GM10266 (cell line): ENCODE measurements at regions not wholly inside any gene's neighbourhood (a gene's known extent, or its start where the extent isn't known, plus 50 kb on each side); places are given as distances from the start of the nearest gene placed in this dataset.
A peak's percentile ranks its signal among the peaks of the same experiment; 100 is the strongest.

ENCODE experiments used
- DNase-seq: peaks from one replicate; pipeline ENCODE4 v3.0.0; 2012; ENCODE audit errors: extremely low spot score
- TF ChIP-seq, protein P1 (sequence below): IDR thresholded peaks from 2 replicates; pipeline ENCODE4 v1.5.1; 2012; ENCODE audit warnings: mild to moderate bottlenecking, low read depth; ENCODE audit not compliant: control insufficient read depth, insufficient read depth; ENCODE audit errors: missing control alignments

DNA sequence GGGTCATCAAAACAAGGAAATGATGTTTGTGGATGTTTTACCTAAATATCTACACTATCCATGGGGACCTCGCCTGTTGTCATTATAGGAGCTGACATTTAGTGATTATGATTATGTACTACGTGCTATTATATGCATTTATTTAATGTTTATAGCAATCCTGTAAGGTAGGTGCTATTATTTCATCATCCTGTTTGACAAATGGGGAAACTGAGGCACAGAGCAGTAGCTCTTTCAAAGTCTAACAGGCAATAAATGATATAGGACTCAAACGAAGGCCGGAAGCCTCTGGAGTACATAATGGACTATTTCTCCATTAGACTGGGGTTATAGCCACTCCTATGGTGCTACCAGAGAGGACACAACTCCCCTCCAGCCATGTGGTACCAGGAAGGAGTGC is 60.6 kb upstream of the KDM7A start:
- DNase-seq, result no peak
- TF ChIP-seq, protein P1, sequence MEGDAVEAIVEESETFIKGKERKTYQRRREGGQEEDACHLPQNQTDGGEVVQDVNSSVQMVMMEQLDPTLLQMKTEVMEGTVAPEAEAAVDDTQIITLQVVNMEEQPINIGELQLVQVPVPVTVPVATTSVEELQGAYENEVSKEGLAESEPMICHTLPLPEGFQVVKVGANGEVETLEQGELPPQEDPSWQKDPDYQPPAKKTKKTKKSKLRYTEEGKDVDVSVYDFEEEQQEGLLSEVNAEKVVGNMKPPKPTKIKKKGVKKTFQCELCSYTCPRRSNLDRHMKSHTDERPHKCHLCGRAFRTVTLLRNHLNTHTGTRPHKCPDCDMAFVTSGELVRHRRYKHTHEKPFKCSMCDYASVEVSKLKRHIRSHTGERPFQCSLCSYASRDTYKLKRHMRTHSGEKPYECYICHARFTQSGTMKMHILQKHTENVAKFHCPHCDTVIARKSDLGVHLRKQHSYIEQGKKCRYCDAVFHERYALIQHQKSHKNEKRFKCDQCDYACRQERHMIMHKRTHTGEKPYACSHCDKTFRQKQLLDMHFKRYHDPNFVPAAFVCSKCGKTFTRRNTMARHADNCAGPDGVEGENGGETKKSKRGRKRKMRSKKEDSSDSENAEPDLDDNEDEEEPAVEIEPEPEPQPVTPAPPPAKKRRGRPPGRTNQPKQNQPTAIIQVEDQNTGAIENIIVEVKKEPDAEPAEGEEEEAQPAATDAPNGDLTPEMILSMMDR, result no peak

- TF ChIP-seq, protein P1, result no peak
- DNase-seq, result no peak
These were observed 59.8 kb upstream of the KDM7A start for GRCh38 chr7:140236626-140237025.

DNA sequence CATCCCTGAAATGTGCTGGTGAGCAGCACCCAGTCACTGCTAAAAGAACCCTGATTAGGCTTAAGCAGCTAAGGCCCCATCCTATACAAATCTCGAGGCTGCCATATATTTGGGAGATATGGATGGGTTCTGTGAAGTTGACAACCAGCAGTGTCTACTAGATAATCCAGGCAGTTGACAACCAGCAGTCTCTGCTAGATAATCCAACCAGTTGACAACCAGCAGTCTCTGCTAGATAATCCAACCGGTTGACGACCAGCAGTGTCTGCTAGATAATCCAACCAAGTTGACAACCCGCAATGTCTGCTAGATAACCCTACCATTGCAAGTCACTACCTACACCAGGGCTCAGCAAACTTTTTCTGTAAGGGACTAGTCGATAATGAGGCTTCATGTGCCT is 58.3 kb upstream of the KDM7A start:
- TF ChIP-seq, protein P1, result no peak
- DNase-seq, result no peak

- TF ChIP-seq, protein P1, result no peak
- DNase-seq, result no peak
These were observed 56.5 kb upstream of the KDM7A start for GRCh38 chr7:140232957-140233917.

DNA sequence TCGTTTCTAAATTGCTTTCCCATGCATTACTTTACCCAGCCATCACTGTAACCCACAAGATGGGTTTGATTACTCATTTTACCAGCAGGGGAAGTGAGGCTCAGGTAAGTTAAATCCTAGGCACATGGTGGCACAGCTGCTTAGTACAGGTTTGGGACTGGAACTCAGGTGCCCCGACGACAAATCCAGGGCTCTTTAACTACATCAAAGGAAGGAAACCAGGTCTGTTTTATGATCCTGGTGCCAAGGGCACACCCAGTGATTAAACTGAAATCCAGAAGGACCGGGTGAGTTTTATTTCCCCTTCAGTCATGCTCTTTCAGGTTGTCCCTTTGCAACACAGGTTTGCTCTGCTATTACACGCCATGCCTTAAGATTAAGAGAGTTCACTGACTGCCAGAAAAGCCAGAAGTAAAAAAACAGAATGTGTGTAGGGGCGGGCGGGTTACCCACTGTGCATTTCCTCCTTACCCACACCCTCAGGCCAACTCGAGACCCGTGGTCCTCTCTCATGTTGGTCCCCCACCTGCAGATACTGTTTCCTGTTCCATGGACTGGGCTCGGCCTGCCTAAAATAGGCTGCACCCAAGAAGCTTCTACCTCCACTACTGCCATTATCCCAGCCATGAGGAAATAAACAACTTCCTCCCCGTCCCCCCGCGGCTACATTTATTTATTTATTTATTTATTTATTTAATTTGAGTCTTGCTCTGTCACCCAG is 55.1 kb upstream of the KDM7A start:
- DNase-seq, result no peak
- TF ChIP-seq, protein P1, result no peak

- TF ChIP-seq, protein P1, result no peak
- peak; percentile 47 for DNase-seq
These were observed 54.3 kb upstream of the KDM7A start for GRCh38 chr7:140230861-140231770.

DNA sequence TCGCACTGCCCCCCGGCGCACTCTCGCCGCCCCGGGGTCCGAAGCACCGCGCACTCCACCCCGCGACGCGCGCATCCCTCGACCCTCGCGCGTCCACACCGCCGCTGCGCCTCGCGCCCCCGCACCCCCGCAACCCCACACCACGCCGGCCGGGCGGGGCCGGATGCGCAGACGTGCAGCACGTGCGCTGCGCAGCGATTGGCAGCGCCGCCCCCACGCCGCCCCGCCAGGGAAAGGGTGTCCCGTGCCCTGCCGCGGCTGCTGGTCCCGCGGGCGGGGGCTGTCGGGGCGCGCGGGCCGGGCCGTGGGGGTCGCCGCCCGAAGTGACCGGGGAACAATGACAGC is 53.7 kb upstream of the KDM7A start:
- DNase-seq, result peak; percentile 55

More for the DNA sequence above, 53.7 kb upstream of the KDM7A start:
- TF ChIP-seq, protein P1, result no peak
